CD4-positive, alpha-beta T cell treated with Interleukin-12 subunit alpha and Interleukin-12 subunit beta, for 1 hour (primary cell): ENCODE measurements at regions not wholly inside any gene's neighbourhood (a gene's known extent, or its start where the extent isn't known, plus 50 kb on each side); places are given as distances from the start of the nearest gene placed in this dataset.

ENCODE experiments used
- DNase-seq: peaks from one replicate; pipeline ENCODE4 v3.0.0-alpha.2; 2020

DNA sequence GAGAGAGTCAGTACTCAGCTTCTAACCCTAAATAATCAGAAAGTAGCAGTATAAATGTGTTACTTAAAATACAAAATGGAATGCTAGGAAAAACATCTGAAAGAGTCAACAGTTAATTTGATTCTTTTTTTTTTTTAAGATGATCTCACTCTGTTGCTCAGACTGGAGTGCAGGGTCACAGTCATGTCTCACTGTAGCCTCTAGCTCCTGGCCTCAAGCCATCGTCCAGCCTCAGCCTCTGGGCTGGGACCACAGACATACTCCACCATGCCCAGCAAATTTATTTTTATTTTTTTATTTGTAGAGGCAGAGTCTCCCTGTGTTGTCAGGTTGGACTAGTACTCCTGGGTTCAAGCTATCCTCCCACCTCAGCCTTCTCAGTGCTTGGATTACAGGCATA, 424.9 kb downstream of the IRX2 start:
- no peak for DNase-seq

DNA sequence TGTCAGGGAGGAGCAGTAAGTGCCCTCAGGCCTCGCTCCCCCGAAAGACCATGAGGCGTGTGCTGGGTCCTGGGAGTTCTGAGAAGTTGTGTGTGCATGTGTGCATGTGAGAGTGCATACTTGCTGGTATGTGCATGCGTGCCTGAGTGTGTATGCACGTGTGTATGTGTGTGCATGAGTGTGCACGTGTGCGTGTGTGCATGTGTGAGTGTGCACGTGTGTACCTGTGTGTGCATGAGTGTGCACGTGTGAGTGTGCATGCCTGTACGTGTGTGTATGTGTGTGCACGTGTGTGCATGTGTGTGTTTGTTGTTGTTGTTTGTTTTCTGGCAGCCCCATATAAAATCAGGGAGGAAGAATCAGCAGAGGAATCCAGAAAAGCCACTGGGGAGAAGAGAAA, 426.7 kb downstream of the IRX2 start:
- no peak for DNase-seq

DNA sequence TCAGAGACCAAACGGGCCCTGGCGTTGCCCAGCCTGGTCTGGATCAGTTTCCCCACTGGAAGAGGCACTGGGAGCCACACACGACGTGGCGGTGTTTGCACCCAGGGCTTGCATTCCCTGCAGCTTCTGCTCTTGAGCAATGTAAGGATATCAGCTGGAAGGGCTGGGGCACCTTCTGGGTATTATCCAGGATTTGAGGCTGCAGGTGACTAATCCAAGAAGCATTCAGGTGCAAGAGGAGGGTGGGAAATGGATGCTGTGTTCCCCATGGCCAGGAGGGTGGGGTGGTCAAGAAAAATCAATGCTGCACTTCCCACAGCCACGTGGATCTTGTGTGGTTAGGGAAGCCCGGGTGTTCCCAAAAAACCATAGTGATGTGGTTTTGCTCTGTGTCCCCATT, 430.9 kb downstream of the IRX2 start:
- DNase-seq, result no peak

- no peak for DNase-seq
These were observed 433.9 kb downstream of the IRX2 start for GRCh38 chr5:2317540-2317939.

GRCh38 chr5:2311851-2312250, 429.1 kb upstream of the IRX4 start:
- DNase-seq, result no peak

- DNase-seq, result no peak
These were observed 428.2 kb upstream of the IRX4 start for GRCh38 chr5:2310946-2311345.

- no peak for DNase-seq
These were observed 424.9 kb upstream of the IRX4 start for GRCh38 chr5:2307631-2308030.

DNA sequence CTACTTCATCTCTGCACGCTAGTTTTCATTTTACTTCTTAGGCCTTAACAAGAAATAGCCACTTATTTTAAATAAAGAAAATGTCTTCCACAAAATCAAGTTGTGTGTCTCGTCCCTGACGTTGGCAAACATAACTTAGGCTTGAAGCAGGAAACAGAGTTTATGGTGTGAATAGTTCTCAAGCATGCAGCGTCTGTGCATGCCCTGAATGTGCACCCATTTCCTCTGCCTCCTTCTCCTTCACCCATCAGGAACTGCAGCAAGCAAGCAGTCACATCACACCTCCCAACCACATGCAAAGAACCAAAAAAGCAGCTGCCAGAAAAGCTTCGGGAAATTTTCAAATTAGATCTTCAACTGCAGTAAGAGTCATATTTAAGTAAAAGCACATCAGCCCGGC, 424.0 kb upstream of the IRX4 start:
- no peak for DNase-seq

GRCh38 chr5:2303431-2304100, 420.8 kb upstream of the IRX4 start:
- DNase-seq, result no peak

DNA sequence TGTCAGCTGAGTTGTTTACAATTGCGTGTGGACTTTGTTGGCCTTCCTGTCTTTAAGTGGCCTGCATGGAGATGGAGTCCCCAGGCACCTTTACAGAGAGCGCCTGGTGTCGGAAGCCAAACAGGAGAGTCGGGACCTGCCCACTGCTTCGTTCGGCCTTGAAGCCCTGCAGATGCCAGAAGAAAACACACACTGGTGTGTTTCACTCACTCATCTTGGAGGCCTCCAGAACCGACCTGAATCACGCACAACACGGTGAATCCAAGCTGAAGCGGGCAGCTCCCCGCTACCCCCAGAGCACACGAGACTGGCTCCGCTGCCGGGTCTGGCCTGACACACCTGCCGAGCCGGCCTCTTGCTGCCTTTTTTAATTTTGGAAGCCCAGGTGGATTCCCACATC, 419.4 kb upstream of the IRX4 start:
- no peak for DNase-seq

DNA sequence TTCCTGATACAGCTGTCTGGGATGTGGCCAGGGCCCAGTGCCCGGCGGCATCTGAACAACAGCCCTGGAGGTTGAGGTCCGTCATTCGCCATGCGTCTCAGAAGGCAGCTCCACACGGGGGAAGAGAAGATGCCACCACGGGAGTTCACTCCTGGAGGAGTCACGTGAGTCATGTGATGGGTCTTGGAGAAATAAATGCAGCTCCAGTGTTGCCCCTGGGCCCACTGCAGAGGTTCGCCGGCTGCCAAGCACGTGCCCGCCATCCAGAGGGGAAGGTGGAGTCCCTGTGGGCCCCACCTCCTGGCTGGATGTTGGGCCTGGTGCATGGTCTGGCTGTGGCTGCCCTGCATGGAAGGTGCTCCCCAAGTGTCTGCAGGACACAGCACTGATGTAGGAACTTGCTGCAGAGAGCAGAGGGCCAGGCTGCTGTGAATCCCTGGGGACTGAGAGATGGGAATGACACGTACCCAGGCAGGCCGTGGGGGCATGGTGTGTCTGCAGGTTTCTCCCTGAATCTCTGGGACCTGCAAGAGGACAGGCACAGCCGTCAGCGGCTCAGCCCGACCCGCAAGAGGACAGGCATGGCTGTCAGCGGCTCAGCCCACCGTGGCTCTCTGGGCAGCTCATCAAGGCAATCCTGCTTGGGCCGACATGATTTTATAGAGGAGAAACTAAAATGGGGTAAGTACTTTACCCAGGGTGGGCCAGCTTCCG, 418.3 kb upstream of the IRX4 start:
- DNase-seq, result no peak

DNA sequence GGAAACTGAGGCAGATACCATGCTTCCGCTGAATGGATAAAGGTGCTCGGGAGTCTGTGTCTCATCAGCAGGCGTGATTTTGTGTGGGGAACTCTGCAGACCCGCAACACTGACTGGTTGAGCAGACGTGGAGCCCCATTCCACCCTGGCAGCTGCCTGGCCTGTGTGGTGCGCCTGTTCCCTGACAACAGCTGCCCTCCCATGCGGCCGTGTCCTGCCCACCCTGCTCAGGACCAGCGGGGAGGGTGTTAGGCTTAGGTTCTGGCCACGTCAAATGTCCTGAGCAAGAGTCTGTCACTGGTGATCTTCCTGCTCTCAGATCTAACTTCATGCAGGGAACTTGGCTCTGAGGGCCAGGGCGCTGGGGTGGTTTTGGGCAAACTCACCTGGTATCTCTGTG, 417.7 kb upstream of the IRX4 start:
- DNase-seq, result no peak

GRCh38 chr5:2299388-2300220, 416.9 kb upstream of the IRX4 start:
- no peak for DNase-seq

DNA sequence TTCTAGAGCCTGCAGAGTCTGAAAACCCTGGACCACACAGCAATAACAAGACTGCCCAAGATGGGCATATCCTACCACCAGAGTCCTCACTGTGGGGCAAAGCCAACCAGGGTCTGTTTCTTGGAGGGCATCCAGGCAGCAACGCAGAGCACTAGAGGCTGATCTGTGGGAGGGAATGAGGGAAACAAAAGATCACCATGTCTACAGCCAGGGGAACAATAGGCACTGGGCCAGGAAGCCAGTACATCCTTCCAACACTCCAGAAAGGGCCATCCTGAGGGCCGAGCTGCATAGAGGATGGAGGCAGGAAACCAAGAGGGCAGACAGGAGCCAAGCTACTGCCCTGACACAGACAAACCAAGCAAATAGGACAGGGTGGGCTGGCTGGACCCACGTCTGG, 416.1 kb upstream of the IRX4 start:
- DNase-seq, result no peak

DNA sequence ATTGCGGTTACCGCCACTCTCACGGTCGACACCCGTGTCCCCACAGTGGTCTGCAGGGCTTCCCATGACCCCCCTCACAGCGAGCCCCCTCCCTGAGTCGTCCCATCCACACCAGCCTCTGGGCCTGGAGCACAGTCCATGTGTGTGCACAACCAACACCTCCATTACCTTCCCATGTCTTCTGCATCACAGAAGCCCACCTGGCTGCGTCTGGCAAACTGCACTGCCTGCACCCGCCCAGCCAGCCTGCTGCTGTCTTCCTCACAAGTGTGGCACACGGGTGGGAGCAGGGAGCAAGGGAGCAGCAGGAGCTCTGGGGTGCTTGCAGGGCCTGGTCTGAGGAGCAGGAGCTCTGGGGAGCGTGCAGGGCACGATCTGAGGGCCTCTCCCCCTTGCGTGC, 415.3 kb upstream of the IRX4 start:
- DNase-seq, result no peak

DNA sequence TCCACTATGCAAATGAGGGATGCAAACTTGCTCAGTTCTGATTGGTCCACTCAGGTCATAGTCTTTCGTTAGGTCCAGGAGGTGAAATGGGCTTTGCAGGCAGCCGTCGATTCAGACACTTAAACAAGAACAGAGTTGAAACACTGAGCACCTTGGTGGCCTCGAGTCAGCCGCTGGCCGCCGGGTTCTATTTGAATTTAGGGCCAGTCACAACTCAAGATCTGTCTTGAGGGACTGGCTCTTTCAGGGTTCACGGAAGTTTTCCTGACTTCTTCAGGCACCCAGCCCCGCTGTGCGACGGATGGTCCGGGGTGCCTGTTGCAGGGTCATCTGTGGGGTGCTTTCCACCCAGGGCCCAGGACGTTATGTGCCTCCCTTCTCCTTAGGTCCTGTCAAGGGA, 412.8 kb upstream of the IRX4 start:
- no peak for DNase-seq

DNA sequence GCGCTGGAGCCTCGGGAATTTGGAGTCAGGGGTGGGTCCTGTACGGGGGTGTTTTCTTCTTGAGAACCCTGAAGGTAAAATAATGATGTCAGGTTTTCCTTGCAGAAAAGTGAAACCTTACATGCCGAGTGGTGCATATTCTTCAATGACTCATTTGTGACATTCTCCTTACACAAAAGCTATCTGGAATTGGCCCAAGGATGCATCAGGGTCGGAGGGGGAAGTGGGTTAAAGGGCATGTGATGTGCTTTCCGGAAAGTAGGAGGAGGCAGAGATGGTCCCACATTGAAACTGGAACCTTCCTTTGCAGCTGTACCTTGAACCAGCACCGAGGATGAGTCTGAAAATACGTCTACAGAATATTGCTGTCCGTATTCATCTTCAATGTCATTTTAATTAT, 411.2 kb upstream of the IRX4 start:
- no peak for DNase-seq

DNA sequence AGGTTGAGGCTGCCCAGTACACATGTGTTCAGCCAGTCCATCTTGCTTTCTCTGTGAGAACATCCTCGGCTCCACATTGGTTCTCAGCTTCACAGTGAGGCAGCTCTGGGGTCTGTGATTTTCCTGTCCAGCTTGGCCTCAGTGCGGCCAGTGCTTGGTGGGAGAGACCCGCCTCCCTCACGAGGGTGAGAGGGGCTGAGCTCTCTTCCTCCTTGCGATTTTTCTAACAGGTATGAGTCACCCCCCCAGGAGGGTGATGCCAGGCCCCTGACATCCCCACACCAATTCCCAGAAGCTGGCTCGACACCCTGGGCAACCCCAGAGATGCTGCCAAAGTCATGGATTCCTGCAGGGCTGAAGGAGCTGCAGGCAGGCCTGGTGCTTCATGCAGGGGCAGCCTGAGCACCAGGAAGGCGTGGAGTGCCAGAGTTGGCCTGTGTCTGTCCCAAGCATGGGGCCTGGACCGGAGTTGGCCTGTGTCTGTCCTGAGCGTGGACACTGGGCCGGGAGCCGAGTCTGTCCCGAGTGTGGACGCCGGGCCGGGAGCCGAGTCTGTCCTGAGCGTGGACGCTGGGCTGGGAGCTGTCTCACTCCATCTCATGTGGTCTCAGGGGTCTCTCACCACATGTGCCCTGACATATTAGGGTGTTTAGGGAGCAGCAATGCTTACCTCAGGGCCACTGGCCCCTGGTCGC, 408.6 kb upstream of the IRX4 start:
- no peak for DNase-seq

GRCh38 chr5:2289380-2289779, 406.7 kb upstream of the IRX4 start:
- no peak for DNase-seq

GRCh38 chr5:2288968-2289367, 406.2 kb upstream of the IRX4 start:
- DNase-seq, result no peak

DNA sequence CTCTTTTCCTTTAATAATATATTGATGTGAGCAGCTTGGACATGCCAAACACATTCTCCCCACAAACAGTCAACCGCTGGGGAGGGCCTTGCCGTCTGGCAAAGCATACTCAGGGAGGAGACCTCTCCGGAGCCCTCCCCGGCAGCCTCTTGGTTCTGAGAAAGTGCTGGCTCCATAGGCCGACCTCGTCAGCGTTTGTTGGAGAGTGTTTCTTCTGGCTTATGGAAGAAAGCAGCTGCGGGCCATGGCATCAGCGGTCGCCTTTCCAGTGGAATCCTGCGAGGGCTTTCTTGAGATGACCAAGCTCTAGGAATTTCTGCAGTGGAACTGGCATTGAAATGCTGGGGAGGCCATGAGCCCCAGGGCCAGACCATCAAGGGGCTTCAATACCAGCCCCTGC, 405.7 kb upstream of the IRX4 start:
- DNase-seq, result no peak

DNA sequence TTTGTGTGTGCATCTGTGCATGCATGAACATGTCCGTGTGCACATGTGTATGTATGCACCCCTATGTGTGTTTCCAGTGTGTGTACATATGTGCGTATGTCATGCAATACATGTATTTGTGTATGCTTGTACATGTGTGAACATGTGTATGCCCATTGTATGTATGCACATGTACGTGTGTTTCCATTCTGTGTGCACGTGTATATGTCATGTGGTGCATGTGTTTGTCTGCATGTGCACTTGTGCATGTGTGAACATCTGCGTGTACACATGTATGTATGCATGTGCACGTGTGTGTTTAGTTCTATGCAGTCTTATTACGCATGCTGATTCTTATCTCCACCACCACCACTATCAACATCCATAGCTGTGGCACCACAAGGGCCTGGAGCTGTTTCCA, 403.5 kb upstream of the IRX4 start:
- DNase-seq, result no peak

GRCh38 chr5:2284678-2285077, 402.0 kb upstream of the IRX4 start:
- no peak for DNase-seq
